GM21825 (cell line): ENCODE measurements at regions not wholly inside any gene's neighbourhood (a gene's known extent, or its start where the extent isn't known, plus 50 kb on each side); places are given as distances from the start of the nearest gene placed in this dataset.

Source experiments
- ATAC-seq: cut with Tn5 transposase; IDR thresholded peaks from one replicate; pipeline ENCODE4 v1.9.1; 2021; ENCODE audit warnings: mild to moderate bottlenecking, moderate library complexity; ENCODE audit not compliant: unreplicated experiment

DNA sequence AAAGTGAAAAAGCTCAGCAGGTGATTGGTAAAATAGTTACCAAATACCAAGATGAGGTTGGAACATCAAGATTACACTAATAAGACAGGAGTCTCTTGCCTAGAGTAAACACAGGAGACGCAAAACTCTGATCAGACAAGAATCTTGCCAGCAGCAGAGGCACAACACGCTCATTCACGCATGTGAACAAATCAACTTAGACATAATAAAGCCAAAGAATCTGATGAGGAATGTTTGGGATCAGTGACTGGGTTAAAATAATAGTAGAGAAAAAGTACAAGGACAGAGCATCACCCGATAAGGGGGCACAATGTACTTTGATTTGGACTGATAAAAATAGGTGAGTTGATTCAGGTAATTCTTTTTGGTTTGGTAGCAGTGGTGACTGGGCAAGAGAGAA is 159.5 kb upstream of the GRIP1 start:
- ATAC-seq = no peak

GRCh38 chr12:66848967-66849366 is 170.1 kb upstream of the GRIP1 start:
- ATAC-seq = no peak

- ATAC-seq = no peak
Observed at GRCh38 chr12:66851134-66851533, 172.3 kb upstream of the GRIP1 start.

DNA sequence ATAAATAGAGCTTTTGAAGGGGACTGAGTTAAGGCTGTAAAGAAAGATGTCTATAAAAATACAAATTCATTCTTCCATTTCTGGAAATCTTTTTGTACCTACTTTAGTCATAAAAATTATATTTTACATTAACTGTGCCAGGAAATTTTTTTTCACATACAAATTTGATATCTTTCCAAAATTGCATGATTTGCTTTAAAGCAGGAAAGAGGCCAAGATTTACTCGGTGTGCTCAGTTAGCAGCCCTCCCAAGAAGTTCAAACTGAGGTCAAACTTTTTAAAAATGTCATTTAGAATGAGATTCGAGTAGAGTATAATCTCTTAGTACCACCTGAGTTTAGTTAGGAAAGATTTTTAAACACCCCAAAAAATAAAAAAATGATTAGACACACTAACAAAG is 173.2 kb upstream of the GRIP1 start:
- ATAC-seq = no peak

- ATAC-seq = no peak
Observed at GRCh38 chr12:66852765-66853164, 173.9 kb upstream of the GRIP1 start.

- ATAC-seq = no peak
Observed at GRCh38 chr12:66859751-66860440, 181.0 kb upstream of the GRIP1 start.

DNA sequence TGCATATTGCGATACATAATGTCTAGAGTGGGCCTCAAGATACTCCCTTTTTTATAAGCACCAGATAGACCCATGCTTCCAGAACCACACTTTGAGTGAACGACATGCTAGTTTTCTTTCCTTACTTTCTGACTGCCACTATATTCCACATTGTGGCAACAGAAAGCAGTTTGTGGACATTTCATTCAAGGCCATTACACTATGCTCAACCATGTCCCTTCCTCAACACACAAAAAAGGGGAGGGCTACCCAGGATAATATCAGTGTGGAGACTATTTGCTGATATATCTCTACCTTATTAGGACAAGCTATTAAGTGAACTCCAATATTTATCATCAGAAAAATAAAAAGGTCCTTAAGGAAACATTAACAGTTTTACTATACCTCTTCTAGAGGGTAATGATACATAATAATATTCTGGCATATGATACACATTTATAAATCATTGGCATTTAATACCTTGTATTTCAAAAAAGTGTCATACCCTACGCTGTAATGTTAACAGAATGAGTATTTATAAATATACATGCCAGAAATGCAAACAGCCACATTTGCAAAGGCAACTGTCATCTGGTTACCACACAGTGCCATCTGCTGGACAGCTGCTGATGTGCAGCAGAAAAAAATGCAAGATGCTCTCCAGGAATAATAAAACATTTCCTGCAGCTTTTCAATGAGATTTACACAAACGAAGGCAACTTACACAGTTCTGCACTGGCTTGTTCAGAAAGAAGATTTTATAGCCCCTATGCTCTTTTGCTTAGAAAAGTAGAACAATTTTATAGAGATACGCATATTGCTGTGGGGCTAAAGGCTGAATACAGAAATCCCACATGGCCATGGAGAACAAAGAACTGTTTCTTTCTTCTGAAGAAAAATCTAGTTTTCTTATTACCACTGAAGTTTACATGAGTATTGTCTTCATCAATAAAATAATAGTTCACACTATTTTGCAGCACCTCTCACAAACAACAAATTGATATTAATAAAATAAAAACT is 182.2 kb upstream of the GRIP1 start:
- peak; percentile 52 for ATAC-seq

DNA sequence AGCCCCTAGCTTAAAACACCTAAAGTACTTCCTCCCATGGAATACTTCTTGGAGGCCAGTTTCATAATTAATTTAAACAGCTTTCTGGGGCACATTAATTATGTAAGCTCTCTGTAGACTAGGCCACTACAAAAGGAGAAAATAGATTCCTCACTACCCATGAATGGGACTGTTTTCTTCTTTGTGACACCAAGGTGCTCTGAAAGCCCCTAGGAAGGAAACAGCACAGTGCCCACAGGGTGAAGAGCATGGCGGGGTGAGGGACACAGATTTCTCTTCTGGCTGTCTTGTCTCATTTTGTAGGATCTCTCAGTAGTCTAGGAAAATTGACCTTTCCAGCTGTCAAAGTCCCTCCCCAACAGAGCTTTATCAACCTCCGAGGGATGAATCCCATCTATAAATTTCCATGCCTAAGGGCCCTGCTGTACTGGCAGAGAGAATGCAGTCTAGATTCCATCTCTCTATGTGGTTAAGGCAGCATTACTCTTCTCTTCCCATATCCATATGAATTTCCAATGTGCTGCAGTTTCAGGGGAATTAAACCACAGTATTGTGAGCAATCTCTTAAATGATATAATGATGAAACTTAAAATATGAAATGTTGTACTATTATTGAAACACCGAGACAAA is 183.6 kb upstream of the GRIP1 start:
- ATAC-seq = no peak

- no peak for ATAC-seq
Observed at GRCh38 chr12:66863276-66863675, 184.4 kb upstream of the GRIP1 start.

DNA sequence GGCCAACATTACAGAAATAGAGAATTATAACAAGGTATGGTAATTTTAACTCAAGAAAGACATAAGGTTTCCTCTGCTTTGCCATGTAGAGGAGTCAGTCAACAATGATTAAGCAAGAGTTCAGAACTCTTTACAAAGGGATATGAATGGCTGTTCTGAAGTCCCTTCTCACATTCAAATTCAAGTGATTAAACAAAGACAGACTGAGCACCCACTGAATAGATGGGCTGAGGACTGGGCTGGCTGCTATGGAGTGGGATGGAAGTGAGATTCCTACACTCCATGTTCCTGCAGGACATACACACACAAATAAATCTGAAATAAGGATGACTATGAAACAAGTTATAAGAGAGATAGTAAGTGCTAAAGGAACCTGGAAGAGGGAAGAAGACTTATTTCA is 199.0 kb upstream of the GRIP1 start:
- ATAC-seq = no peak

DNA sequence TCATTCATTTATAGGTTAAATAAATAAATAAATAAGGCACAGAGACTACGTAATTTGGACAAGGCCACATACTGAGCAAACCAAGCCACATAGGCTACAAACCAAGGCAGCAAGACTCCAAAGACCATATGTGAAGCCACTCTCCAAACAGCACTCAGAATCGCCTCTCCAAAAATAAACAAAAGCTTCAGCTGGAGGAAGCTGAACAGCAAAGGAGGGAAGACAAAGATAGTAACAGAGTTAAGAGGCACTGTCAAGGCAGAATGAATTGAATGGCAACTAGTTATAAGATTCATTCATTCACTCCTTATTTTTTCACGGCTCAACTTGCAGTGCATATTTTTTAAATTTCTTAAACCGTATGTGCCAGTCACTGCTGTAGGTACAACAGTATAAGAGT is 200.5 kb upstream of the GRIP1 start:
- no peak for ATAC-seq

DNA sequence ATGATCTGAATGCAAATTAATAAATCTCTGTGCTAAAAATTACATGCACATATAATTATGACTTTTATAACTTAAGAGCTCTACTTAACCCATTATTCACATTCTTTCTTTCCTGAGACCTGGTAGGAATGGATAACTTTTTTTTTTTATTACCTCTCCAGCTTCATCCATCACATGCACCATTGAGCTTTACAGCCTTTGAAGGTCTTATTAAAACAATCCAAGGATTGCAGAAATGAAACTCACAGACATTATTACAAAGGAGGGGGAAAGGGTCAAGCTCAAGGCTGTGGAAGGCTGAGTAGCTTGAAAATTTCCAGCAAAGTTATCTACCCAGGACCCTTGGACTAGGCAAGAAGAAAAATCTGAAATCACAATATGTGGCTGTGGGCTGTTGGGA is 202.5 kb upstream of the GRIP1 start:
- no peak for ATAC-seq

DNA sequence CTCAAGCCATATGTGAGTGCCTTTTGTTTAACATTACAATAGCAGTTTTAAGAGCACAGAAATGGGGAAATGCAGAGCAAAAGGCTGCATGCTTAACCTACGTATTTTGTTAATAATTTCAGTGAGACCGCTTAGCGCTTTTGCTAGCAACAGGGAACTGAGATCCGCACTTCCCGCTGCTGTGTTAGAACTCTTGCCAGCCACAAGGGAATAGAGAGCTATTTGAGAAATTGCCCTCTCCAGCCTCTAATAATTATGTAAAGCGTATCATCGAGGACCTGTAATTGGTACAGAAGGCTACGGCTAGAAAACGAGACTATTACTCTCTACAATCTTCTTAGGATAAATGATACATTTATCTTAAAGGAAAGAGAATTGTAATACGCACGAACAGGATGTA is 205.2 kb upstream of the GRIP1 start:
- ATAC-seq = no peak

- no peak for ATAC-seq
Observed at GRCh38 chr12:66885115-66885875, 206.4 kb upstream of the GRIP1 start.

- no peak for ATAC-seq
Observed at GRCh38 chr12:66896797-66897196, 217.9 kb upstream of the GRIP1 start.

DNA sequence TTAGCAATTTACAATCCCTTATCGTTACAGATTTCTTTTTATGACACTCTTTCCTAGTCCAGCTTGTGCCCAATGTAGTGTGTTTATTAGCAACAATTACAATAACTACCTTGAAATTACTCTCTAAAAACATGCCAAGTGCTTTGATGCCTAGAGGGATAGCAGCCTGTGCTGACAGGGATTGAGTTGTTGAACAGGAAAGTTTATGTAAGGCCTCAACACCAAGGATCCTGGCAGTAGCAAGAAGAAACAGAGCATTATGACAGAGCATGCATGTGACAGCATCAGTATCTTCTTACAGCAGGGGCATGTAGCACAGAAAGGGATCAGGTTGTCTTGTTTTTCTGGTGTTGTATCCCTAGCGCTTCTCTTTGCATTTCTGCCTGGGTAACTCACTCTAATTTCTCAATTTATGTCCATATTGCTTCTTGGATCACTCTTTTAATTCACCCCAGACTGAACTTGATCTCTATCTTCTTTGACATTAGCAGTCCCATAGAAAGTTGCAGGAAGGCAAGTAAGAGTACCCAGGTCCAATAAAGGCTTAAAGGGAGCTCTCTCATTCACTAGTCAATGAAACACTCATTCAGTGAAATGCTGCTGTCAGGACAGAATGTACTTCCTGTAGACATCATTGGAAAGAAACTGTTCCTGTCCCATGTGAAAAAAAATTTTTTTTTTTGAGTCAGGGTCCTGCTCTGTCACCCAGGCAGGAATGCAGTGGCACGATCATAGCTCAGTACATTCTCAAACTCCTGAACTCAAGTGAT is 220.0 kb upstream of the GRIP1 start:
- ATAC-seq = no peak

- ATAC-seq = no peak
Observed at GRCh38 chr12:66899588-66899987, 220.7 kb upstream of the GRIP1 start.

DNA sequence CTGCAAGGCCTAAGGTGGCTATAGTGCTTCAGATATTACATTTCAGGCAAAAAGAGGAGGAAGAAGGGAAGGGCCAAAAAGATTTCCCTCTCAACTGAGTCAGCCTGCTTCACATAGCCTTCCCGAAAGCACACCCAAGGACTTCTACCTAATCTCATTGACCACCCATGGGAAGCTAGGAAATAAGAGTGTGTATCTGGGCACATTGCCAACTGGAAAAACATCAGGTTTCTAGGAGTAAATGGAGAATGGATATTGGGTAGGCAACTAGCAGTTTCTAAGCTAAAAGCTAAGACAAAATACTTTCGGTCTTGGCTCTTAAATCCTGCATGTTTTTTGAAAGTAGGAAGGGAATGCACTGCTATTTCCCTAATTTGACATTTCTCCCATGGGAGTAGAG is 221.7 kb upstream of the GRIP1 start:
- ATAC-seq = no peak

DNA sequence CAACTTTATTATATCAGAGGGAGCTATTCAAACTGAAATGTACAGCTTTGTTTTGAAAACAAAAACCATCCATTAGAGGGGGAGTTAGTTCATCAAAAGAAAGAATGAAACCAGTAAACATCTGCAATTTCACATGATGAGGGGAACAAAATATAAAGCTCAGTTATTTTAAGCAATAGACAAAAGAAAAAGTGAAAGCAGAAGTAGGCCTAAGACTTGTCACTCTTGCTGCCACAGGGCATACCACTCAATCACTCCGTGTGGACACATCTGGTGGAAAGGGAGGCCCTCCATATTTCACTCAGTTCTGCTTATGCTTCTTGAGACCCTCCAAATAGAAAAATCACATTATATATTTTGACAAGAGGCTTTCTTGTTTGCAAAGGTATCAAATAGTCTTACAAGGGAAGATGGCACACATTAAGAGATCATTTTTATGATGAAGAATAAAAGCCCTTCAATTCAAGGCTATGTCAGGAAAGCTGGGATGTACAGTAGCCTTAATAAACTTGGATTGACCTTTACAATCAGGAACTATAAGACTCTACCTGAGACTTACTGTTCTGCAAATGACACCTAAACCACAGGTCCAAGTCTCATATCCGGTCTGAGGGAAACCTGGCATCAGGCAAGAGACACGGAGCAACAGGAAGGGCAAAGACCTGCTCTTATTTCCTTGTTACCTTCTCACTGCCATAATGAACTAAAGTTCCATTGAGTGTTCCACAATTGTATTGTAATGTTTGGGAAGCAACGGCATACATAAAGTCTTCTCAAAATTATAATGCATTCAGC is 222.5 kb upstream of the GRIP1 start:
- ATAC-seq = peak; percentile 97
